ENCODE measurements at regions not wholly inside any gene's neighbourhood (a gene's known extent, or its start where the extent isn't known, plus 50 kb on each side); places are given as distances from the start of the nearest gene placed in this dataset.

GRCh38 chr12:125412506-125412905, 347.3 kb downstream of the AACS start:
- Histone ChIP-seq H3K27me3 (replicated peaks; ENCODE audit: control insufficient read depth, insufficient read depth, low read length) (no peaks in the 10 kb centered on the region), H3K36me3 (ENCODE audit: control insufficient read depth, insufficient read depth, low read length) (no peaks in the 10 kb centered on the region), H3K4me3 (replicated peaks; ENCODE audit: low read depth, low read length) (no peak overlapping the region)
- no peak for TF ChIP-seq CTCF (IDR thresholded peaks at IDR 0.05; ENCODE audit: insufficient read depth, low read length, poor library complexity, severe bottlenecking)
- no peak for DNase-seq (ENCODE audit: extremely low read depth, insufficient read length)

- no peak for DNase-seq (ENCODE audit: extremely low read depth, insufficient read length)
- TF ChIP-seq CTCF (IDR thresholded peaks at IDR 0.05; ENCODE audit: insufficient read depth, low read length, poor library complexity, severe bottlenecking) = no peak
- Histone ChIP-seq H3K27me3 (replicated peaks; ENCODE audit: control insufficient read depth, insufficient read depth, low read length) (no peaks in the 10 kb centered on the region), H3K36me3 (ENCODE audit: control insufficient read depth, insufficient read depth, low read length) (no peaks in the 10 kb centered on the region), H3K4me3 (replicated peaks; ENCODE audit: low read depth, low read length) (no peak overlapping the region)
These were observed 352.2 kb downstream of the AACS start for GRCh38 chr12:125417446-125417845.

- no peak for TF ChIP-seq CTCF (IDR thresholded peaks at IDR 0.05; ENCODE audit: insufficient read depth, low read length, poor library complexity, severe bottlenecking)
- DNase-seq (ENCODE audit: extremely low read depth, insufficient read length) = peak; percentile 63
- Histone ChIP-seq H3K4me3 (replicated peaks; ENCODE audit: low read depth, low read length) (no peak overlapping the region), H3K27me3 (replicated peaks; ENCODE audit: control insufficient read depth, insufficient read depth, low read length) (no peaks in the 10 kb centered on the region), H3K36me3 (ENCODE audit: control insufficient read depth, insufficient read depth, low read length) (no peaks in the 10 kb centered on the region)
These were observed 353.8 kb downstream of the AACS start for GRCh38 chr12:125418902-125419564.

- Histone ChIP-seq H3K27me3 (replicated peaks; ENCODE audit: control insufficient read depth, insufficient read depth, low read length) (no peaks in the 10 kb centered on the region), H3K36me3 (ENCODE audit: control insufficient read depth, insufficient read depth, low read length) (no peaks in the 10 kb centered on the region), H3K4me3 (replicated peaks; ENCODE audit: low read depth, low read length) (no peak overlapping the region)
- DNase-seq (ENCODE audit: extremely low read depth, insufficient read length) = no peak
- no peak for TF ChIP-seq CTCF (IDR thresholded peaks at IDR 0.05; ENCODE audit: insufficient read depth, low read length, poor library complexity, severe bottlenecking)
These were observed 359.7 kb downstream of the AACS start for GRCh38 chr12:125424909-125425308.

- no peak overlapping the region for H3K4me3 ChIP-seq (replicated peaks; ENCODE audit: low read depth, low read length)
- no peak for DNase-seq (ENCODE audit: extremely low read depth, insufficient read length)
- no peak for TF ChIP-seq CTCF (IDR thresholded peaks at IDR 0.05; ENCODE audit: insufficient read depth, low read length, poor library complexity, severe bottlenecking)
- no peaks in the 10 kb centered on the region for H3K36me3 ChIP-seq (ENCODE audit: control insufficient read depth, insufficient read depth, low read length)
- no peaks in the 10 kb centered on the region for H3K27me3 ChIP-seq (replicated peaks; ENCODE audit: control insufficient read depth, insufficient read depth, low read length)
These were observed 366.3 kb downstream of the AACS start for GRCh38 chr12:125431516-125431915.

- H3K4me3 ChIP-seq (replicated peaks; ENCODE audit: low read depth, low read length) = no peak overlapping the region
- H3K27me3 ChIP-seq (replicated peaks; ENCODE audit: control insufficient read depth, insufficient read depth, low read length) = no peaks in the 10 kb centered on the region
- H3K36me3 ChIP-seq (ENCODE audit: control insufficient read depth, insufficient read depth, low read length) = no peaks in the 10 kb centered on the region
- TF ChIP-seq CTCF (IDR thresholded peaks at IDR 0.05; ENCODE audit: insufficient read depth, low read length, poor library complexity, severe bottlenecking) = no peak
- DNase-seq (ENCODE audit: extremely low read depth, insufficient read length) = no peak
These were observed 368.9 kb downstream of the AACS start for GRCh38 chr12:125434131-125434530.

Measured in GM06990 (cell line).